Esophagus squamous epithelium (tissue), 4 donors: ENCODE measurements at regions not wholly inside any gene's neighbourhood (a gene's known extent, or its start where the extent isn't known, plus 50 kb on each side); places are given as distances from the start of the nearest gene placed in this dataset.

Experiments
- POLR2A ChIP-seq, 4 donors: fragments of 450-650 bp; IDR thresholded peaks; one replicate each; pipeline ENCODE4 v1.6.1; 2017; ENCODE audit warnings: antibody characterized with exemption in 4 of 4, mild to moderate bottlenecking in 4 of 4, moderate library complexity in 3 of 4
- TF ChIP-seq, protein P1 (sequence below), 6 experiments: fragments of 450-650 bp in 4 of 6; fragments of 200-600 bp in 2 of 6; sonication (generic) in 2 of 6; IDR thresholded peaks; one replicate each; pipeline ENCODE4 v1.5.1; 2016 to 2019; ENCODE audit warnings: antibody characterized with exemption in 6 of 6, mild to moderate bottlenecking in 4 of 6, moderate library complexity in 4 of 6

GRCh38 chr1:163443863-163444262 is 122.1 kb downstream of the NUF2 start:
- TF ChIP-seq, protein P1, sequence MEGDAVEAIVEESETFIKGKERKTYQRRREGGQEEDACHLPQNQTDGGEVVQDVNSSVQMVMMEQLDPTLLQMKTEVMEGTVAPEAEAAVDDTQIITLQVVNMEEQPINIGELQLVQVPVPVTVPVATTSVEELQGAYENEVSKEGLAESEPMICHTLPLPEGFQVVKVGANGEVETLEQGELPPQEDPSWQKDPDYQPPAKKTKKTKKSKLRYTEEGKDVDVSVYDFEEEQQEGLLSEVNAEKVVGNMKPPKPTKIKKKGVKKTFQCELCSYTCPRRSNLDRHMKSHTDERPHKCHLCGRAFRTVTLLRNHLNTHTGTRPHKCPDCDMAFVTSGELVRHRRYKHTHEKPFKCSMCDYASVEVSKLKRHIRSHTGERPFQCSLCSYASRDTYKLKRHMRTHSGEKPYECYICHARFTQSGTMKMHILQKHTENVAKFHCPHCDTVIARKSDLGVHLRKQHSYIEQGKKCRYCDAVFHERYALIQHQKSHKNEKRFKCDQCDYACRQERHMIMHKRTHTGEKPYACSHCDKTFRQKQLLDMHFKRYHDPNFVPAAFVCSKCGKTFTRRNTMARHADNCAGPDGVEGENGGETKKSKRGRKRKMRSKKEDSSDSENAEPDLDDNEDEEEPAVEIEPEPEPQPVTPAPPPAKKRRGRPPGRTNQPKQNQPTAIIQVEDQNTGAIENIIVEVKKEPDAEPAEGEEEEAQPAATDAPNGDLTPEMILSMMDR (IDR thresholded peaks at IDR 0.05), result no peak
- no peak for TF ChIP-seq POLR2A (IDR thresholded peaks at IDR 0.05)
